K562 (cell line): ENCODE measurements at regions not wholly inside any gene's neighbourhood (a gene's known extent, or its start where the extent isn't known, plus 50 kb on each side); places are given as distances from the start of the nearest gene placed in this dataset.

Experiments used
- ATAC-seq: fragments of 200-7000 bp; cut with Tn5 transposase; 3 replicates; pipeline ENCODE4 v1.9.1; 2020; ENCODE audit warnings: moderate library complexity
- BruUV-seq: library from RNA; stranded (reverse); fragments of 400-500 nt; replicated peaks from 2 replicates; lab custom pipeline; 2021; lab: Mats Ljungman, UMichigan
- CTCF ChIA-PET: fragments of 300-600 bp; formaldehyde crosslinking; extraction: SDS; loops from one replicate; lab custom pipeline; 2021; ENCODE audit warnings: low intra/inter-chr PET ratio; lab: Yijun Ruan, JAX
- POLR2A ChIA-PET: fragments of 300-600, 350-650 bp; sonication (Branson Sonifier 250); formaldehyde crosslinking; extraction: SDS; loops from one replicate; lab custom pipeline; 2021; ENCODE audit warnings: antibody characterized with exemption, inconsistent platforms; lab: Yijun Ruan, JAX
- DNase-seq, 4 experiments: peaks; one replicate each; pipeline versions ENCODE4 v3.0.0 to v3.0.0-alpha.2; 2011 to 2018; ENCODE audit warnings: low spot score in 3 of 4, mixed read lengths in 3 of 4; ENCODE audit errors: extremely low read depth in 1 of 4
- FAIRE-seq: peaks from 2 replicates; lab custom pipeline; 2011; peaks lifted over from hg19 to GRCh38; lab: Jason Lieb, UNC
- H2AFZ ChIP-seq: 2 replicates; pipeline ENCODE4 v1.6.0; 2011; ENCODE audit warnings: low read depth, low read length, control low read depth, inconsistent platforms
- H3K27ac ChIP-seq: fragments of 200-600 bp; 3 replicates; pipeline ENCODE4 v1.8.0; 2011; ENCODE audit warnings: low read depth, mild to moderate bottlenecking, control low read depth, inconsistent platforms, low read length, moderate library complexity, mixed read lengths; ENCODE audit errors: extremely low read depth
- H3K27me3 ChIP-seq, 2 experiments: fragments of 300-600 bp in 1 of 2; 2 replicates in 1 of 2; 3 replicates in 1 of 2; pipeline versions ENCODE4 v1.6.0 to v1.8.0; 2011; ENCODE audit warnings: inconsistent platforms in 2 of 2, low read length in 2 of 2, mild to moderate bottlenecking in 1 of 2, mixed read lengths in 1 of 2, moderate library complexity in 1 of 2; ENCODE audit not compliant: control insufficient read depth in 2 of 2, insufficient read depth in 2 of 2
- H3K36me3 ChIP-seq: fragments of 300-600 bp; 3 replicates; pipeline ENCODE4 v1.8.0; 2011; ENCODE audit warnings: mild to moderate bottlenecking, low read length, inconsistent platforms; ENCODE audit not compliant: control insufficient read depth, insufficient read depth
- H3K4me1 ChIP-seq, 2 experiments: fragments of 200-600 bp in 1 of 2; replicated peaks in 1 of 2; 2 replicates in 1 of 2; 3 replicates in 1 of 2; pipeline versions ENCODE4 v1.5.1 to v1.8.0; 2011; ENCODE audit warnings: inconsistent platforms in 2 of 2, low read length in 2 of 2, mild to moderate bottlenecking in 1 of 2, mixed read lengths in 1 of 2, moderate library complexity in 1 of 2; ENCODE audit not compliant: control insufficient read depth in 2 of 2, insufficient read depth in 2 of 2
- H3K4me2 ChIP-seq: 2 replicates; pipeline ENCODE4 v1.6.1; 2011; ENCODE audit warnings: low read length, control low read depth, inconsistent platforms, mixed read lengths; ENCODE audit not compliant: insufficient read depth
- H3K4me3 ChIP-seq: fragments of 200-600 bp; sonication (generic), shearing (Covaris generic); 2 replicates; pipeline ENCODE4 v1.5.1; 2016; ENCODE audit warnings: control low read depth, inconsistent platforms
- H3K79me2 ChIP-seq: fragments of 200-600 bp; 3 replicates; pipeline ENCODE4 v1.8.0; 2011; ENCODE audit warnings: low read length, inconsistent platforms; ENCODE audit not compliant: control insufficient read depth, insufficient read depth
- H3K9ac ChIP-seq, 2 experiments: 2 replicates each; pipeline versions ENCODE4 v1.6.0 to v1.6.1; 2011; ENCODE audit warnings: low read depth in 2 of 2, low read length in 2 of 2, control low read depth in 1 of 2, inconsistent platforms in 1 of 2, mild to moderate bottlenecking in 1 of 2, mixed read lengths in 1 of 2; ENCODE audit not compliant: insufficient read depth in 1 of 2
- H3K9me1 ChIP-seq: one replicate; pipeline ENCODE4 v1.6.0; 2011; ENCODE audit warnings: inconsistent platforms, mild to moderate bottlenecking, low read length, moderate library complexity; ENCODE audit not compliant: control insufficient read depth, insufficient read depth
- H3K9me3 ChIP-seq: replicated peaks from 2 replicates; pipeline ENCODE4 v1.5.1; 2011; ENCODE audit warnings: low read depth, low read length, inconsistent platforms; ENCODE audit not compliant: control insufficient read depth, insufficient read depth
- H4K20me1 ChIP-seq: replicated peaks from 2 replicates; pipeline ENCODE4 v1.6.1; 2011; ENCODE audit warnings: low read length, inconsistent platforms, mixed read lengths; ENCODE audit not compliant: control insufficient read depth, insufficient read depth
- MCM5 ChIP-seq: fragments of 450-650 bp; IDR thresholded peaks from 2 replicates; pipeline ENCODE4 v1.6.1; 2016; ENCODE audit warnings: low read depth
- NEUROD1 ChIP-seq: fragments of 150-350 bp; IDR thresholded peaks from 2 replicates; pipeline ENCODE4 v1.6.1; 2014; ENCODE audit warnings: borderline replicate concordance, low read length, low read depth; ENCODE audit not compliant: partially characterized antibody
- POLR2AphosphoS2 ChIP-seq: IDR thresholded peaks from 2 replicates; pipeline ENCODE4 v1.6.1; 2012; ENCODE audit warnings: low read length, improper control_type of control experiment
- RBM34 ChIP-seq: fragments of 200-400 bp; formaldehyde crosslinking; IDR thresholded peaks from 2 replicates; pipeline ENCODE4 v1.6.1; 2018; ENCODE audit warnings: low read length, borderline replicate concordance; ENCODE audit not compliant: insufficient read depth
- RFX7 ChIP-seq: fragments of 250-450 bp; sonication (Bioruptor Pico); IDR thresholded peaks from 2 replicates; pipeline ENCODE4 v1.5.1; 2021; ENCODE audit warnings: mild to moderate bottlenecking
- TCF3 ChIP-seq: sonication (generic); formaldehyde crosslinking; IDR thresholded peaks from 2 replicates; pipeline ENCODE4 v1.4.0; 2020; ENCODE audit warnings: mild to moderate bottlenecking, missing genetic modification reagents
- YY1 ChIP-seq, 3 experiments: IDR thresholded peaks; 2 replicates each; pipeline ENCODE4 v1.6.1; 2011; ENCODE audit warnings: low read length in 2 of 3, mild to moderate bottlenecking in 2 of 3, moderate library complexity in 2 of 3, borderline replicate concordance in 1 of 3, control low read depth in 1 of 3, low read depth in 1 of 3; ENCODE audit not compliant: insufficient read depth in 3 of 3, insufficient replicate concordance in 2 of 3, control insufficient read depth in 1 of 3, insufficient read length in 1 of 3; ENCODE audit errors: extremely low read depth in 1 of 3
- ZNF197 ChIP-seq: fragments of 200-800 bp; sonication (Bioruptor generic); IDR thresholded peaks from 2 replicates; pipeline ENCODE4 v1.6.1; 2016; ENCODE audit warnings: low read depth, missing genetic modification characterization, missing compliant biosample characterization
- ZNF212 ChIP-seq: fragments of 450-650 bp; formaldehyde crosslinking; IDR thresholded peaks from 2 replicates; pipeline ENCODE4 v1.4.0; 2020; ENCODE audit warnings: mild to moderate bottlenecking
- ZNF449 ChIP-seq: fragments of 250-450 bp; sonication (Bioruptor Pico); IDR thresholded peaks from 2 replicates; pipeline ENCODE4 v1.8.0; 2022; ENCODE audit warnings: moderate library complexity, mild to moderate bottlenecking, inconsistent platforms
- WGBS: fragments of 100-300 bp; shearing (Covaris generic); methylation state at CpG from one replicate; pipeline ENCODE4 v1.1.6; 2016; ENCODE audit warnings: low coverage, mixed read lengths; ENCODE audit not compliant: insufficient coverage; ENCODE audit errors: missing lambda C conversion rate; 5-methylcytosine and 5-hydroxymethylcytosine counted together
- in situ Hi-C: fragments of 300-500 bp; cut with MboI; formaldehyde crosslinking; loops from 4 replicates; pipeline ENCODE4 v1.15.0; 2018; ENCODE audit warnings: inconsistent platforms, mixed read lengths
- intact Hi-C: fragments of 100-400 bp; cut with micrococcal nuclease; formaldehyde crosslinking; loops from 2 replicates; pipeline ENCODE4 v1.14.2; 2022
- TF ChIP-seq, protein P1 (sequence below): fragments of 250-450 bp; sonication (Bioruptor Pico); IDR thresholded peaks from 2 replicates; pipeline ENCODE4 v1.9.0; 2021; ENCODE audit warnings: mild to moderate bottlenecking, inconsistent platforms
- TF ChIP-seq, protein P2 (sequence below): fragments of 250-450 bp; sonication (Bioruptor Pico); IDR thresholded peaks from 2 replicates; pipeline ENCODE4 v1.5.0; 2020; ENCODE audit warnings: mild to moderate bottlenecking

DNA sequence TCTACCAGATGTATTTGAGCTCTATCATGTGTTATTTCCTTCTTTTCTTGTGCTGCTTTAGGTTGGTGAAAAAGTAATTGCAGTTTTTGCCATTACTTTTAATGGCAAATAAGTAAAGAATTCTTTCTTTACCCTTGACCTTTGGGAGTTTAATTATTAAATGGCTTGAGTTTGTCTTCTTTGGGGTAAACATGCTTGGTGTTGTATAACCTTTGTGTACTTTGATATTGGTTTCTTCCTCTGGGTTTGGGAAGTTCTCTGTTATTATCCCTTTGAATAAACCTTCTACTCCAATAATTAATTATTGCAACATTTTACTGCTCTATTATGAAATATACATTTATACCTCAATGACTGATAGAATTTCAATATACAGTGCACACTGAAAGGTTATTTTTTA lies 709.4 kb downstream of the PCDH17 start:
- H3K4me3 ChIP-seq = no peak overlapping the region
- POLR2A ChIA-PET = no interaction called here

DNA sequence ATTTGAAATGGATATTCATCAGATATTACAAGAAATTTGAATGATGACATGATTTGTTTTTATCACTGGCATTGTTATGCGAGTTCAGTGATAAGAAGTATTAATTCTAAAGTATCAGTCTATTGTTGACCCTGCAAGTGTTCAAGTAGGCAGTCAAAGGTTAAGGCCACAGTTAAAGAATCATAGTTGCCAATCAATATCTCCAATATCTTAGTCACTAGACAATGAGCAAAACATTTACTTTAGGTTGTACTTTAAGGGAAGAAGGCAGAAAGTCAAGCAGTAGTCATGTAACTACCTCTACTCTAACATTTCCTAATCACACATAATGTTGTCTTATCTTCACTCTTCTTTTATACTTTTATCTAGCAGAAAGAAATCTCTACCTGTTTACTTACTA lies 709.8 kb downstream of the PCDH17 start:
- FAIRE-seq = no peak
- Histone ChIP-seq H3K4me2 (no peak overlapping the region), H3K36me3 (no peaks in the 10 kb centered on the region), H3K9me1 (no peaks in the 10 kb centered on the region), H3K27me3 (no peaks in the 10 kb centered on the region), H4K20me1 (no peaks in the 10 kb centered on the region), H2AFZ (no peak overlapping the region), H3K4me1 (no peaks in the 10 kb centered on the region), H3K79me2 (no peaks in the 10 kb centered on the region), H3K27ac (no peak overlapping the region), H3K9ac (no peak overlapping the region), H3K9me3 (no peaks in the 10 kb centered on the region), H3K4me3 (no peak overlapping the region)
- no peak for DNase-seq
- 0% methylated on average over 1 of the region's 1 CpG for WGBS
- in situ Hi-C loops (no loop called here), intact Hi-C loops (no loop called here)
- no peak for ATAC-seq
- ChIA-PET CTCF (no interaction called here), POLR2A (no interaction called here)
- no TSS peak for BruUV-seq
- TF ChIP-seq, protein P1, sequence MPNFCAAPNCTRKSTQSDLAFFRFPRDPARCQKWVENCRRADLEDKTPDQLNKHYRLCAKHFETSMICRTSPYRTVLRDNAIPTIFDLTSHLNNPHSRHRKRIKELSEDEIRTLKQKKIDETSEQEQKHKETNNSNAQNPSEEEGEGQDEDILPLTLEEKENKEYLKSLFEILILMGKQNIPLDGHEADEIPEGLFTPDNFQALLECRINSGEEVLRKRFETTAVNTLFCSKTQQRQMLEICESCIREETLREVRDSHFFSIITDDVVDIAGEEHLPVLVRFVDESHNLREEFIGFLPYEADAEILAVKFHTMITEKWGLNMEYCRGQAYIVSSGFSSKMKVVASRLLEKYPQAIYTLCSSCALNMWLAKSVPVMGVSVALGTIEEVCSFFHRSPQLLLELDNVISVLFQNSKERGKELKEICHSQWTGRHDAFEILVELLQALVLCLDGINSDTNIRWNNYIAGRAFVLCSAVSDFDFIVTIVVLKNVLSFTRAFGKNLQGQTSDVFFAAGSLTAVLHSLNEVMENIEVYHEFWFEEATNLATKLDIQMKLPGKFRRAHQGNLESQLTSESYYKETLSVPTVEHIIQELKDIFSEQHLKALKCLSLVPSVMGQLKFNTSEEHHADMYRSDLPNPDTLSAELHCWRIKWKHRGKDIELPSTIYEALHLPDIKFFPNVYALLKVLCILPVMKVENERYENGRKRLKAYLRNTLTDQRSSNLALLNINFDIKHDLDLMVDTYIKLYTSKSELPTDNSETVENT (CRISPR knock-in tag) = no peak
- TF ChIP-seq TCF3 = no peak
- TF ChIP-seq MCM5 = no peak
- TF ChIP-seq, protein P2, sequence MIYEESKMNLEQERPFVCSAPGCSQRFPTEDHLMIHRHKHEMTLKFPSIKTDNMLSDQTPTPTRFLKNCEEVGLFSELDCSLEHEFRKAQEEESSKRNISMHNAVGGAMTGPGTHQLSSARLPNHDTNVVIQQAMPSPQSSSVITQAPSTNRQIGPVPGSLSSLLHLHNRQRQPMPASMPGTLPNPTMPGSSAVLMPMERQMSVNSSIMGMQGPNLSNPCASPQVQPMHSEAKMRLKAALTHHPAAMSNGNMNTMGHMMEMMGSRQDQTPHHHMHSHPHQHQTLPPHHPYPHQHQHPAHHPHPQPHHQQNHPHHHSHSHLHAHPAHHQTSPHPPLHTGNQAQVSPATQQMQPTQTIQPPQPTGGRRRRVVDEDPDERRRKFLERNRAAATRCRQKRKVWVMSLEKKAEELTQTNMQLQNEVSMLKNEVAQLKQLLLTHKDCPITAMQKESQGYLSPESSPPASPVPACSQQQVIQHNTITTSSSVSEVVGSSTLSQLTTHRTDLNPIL (CRISPR knock-in tag) = no peak
- no peak for TF ChIP-seq RBM34
- no peak for TF ChIP-seq ZNF449 (CRISPR knock-in tag)
- TF ChIP-seq POLR2AphosphoS2 = no peak
- TF ChIP-seq ZNF197 (CRISPR knock-in tag) = no peak
- TF ChIP-seq RFX7 (CRISPR knock-in tag) = no peak
- no peak for TF ChIP-seq ZNF212 (CRISPR knock-in tag)

More for the DNA sequence above, 709.4 kb downstream of the PCDH17 start:
- Histone ChIP-seq H3K79me2 (no peaks in the 10 kb centered on the region), H3K27ac (no peak overlapping the region), H3K36me3 (no peaks in the 10 kb centered on the region), H2AFZ (no peak overlapping the region), H4K20me1 (no peaks in the 10 kb centered on the region), H3K27me3 (no peaks in the 10 kb centered on the region), H3K4me2 (no peak overlapping the region), H3K9ac (no peak overlapping the region), H3K4me1 (no peaks in the 10 kb centered on the region), H3K9me1 (no peaks in the 10 kb centered on the region), H3K9me3 (no peaks in the 10 kb centered on the region)
- no TSS peak for BruUV-seq
- no peak for DNase-seq
- FAIRE-seq = no peak
- intact Hi-C loops = no loop called here
- in situ Hi-C loops = no loop called here
- TF ChIP-seq NEUROD1 (no peak), YY1 (IDR thresholded peaks at IDR 0.05; ENCODE audit: borderline replicate concordance in 1 of 3, control insufficient read depth in 1 of 3, extremely low read depth in 1 of 3, insufficient read depth in 3 of 3, insufficient read length in 1 of 3, insufficient replicate concordance in 2 of 3, low read depth in 1 of 3, low read length in 2 of 3) (no peak)
- ATAC-seq = no peak
- CTCF ChIA-PET = no interaction called here
